ENCODE measurements at regions not wholly inside any gene's neighbourhood (a gene's known extent, or its start where the extent isn't known, plus 50 kb on each side); places are given as distances from the start of the nearest gene placed in this dataset.

- peaks cover 0 to 2% (median 0%) of the 10 kb centered on the region in 9 donors for H3K4me1 ChIP-seq
- no peaks in the 10 kb centered on the region for H3K36me3 ChIP-seq
- no peaks in the 10 kb centered on the region for H3K27me3 ChIP-seq
- ATAC-seq (no peak), DNase-seq (no peak)
- no peak for TF ChIP-seq CTCF (IDR thresholded peaks at IDR 0.05)
- 92 to 95% methylated on average over 2 of the region's 2 CpGs for WGBS, 2 donors
- no peak overlapping the region for H3K27ac ChIP-seq
- peaks cover 0 to 5% (median 0%) of the 10 kb centered on the region in 11 donors for H3K9me3 ChIP-seq
- intact Hi-C loops (cut with DNase I), result loop anchor here in 1 of 10 donors (10.0 kb wide), 1 partner anchor 125 kb away; the partner anchor contains the start of gene JAG1
- no peak overlapping the region for H3K4me3 ChIP-seq
Measured at GRCh38 chr20:10799735-10800134, 125.9 kb upstream of the JAG1 start.

DNA sequence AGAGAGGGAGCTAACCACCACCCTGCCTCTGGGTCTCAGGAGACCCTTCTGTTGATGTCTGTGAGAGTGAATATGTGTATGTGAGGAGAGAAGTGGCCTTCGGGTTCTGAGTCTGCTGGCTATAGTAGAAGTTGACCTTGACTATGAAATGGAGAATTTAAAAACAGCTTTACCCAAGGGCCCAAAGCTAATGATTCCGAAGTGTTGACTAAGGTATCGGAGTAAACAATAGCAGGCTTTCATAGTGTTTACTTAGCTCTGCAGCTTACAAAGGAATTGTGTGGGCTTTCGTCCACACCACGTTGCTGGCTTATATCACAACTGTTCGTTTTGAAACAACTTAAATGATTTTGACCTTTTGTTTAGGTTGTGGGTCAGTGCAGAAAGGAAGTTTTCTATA, 126.5 kb upstream of the JAG1 start:
- Histone ChIP-seq H3K4me1 (peaks cover 0 to 8% (median 0%) of the 10 kb centered on the region in 9 donors), H3K27ac (no peak overlapping the region), H3K27me3 (no peaks in the 10 kb centered on the region), H3K36me3 (no peaks in the 10 kb centered on the region), H3K4me3 (no peak overlapping the region), H3K9me3 (peaks cover 0 to 5% (median 0%) of the 10 kb centered on the region in 11 donors)
- 85 to 94% methylated on average over 6 of the region's 6 CpGs for WGBS, 2 donors
- no peak for TF ChIP-seq CTCF (IDR thresholded peaks at IDR 0.05)
- intact Hi-C loops (cut with DNase I), result loop anchor here in 1 of 10 donors (10.0 kb wide), 1 partner anchor 125 kb away; the partner anchor contains the start of gene JAG1
- no peak for DNase-seq
- no peak for ATAC-seq

GRCh38 chr20:10802236-10802635, 128.4 kb upstream of the JAG1 start:
- no peak for DNase-seq
- H3K36me3 ChIP-seq, result no peaks in the 10 kb centered on the region
- ATAC-seq, result no peak
- H3K27ac ChIP-seq, result no peak overlapping the region
- no peak for TF ChIP-seq CTCF (IDR thresholded peaks at IDR 0.05)
- 76% methylated on average over 3 of the region's 3 CpGs for WGBS, 2 donors
- peaks cover 0 to 5% (median 0%) of the 10 kb centered on the region in 11 donors for H3K9me3 ChIP-seq
- intact Hi-C loops (cut with DNase I), result loop anchor here in 1 of 10 donors (10.0 kb wide), 1 partner anchor 127 kb away; the partner anchor contains the start of gene JAG1
- no peak overlapping the region for H3K4me3 ChIP-seq
- no peaks in the 10 kb centered on the region for H3K27me3 ChIP-seq
- H3K4me1 ChIP-seq, result peaks cover 0 to 27% (median 18%) of the 10 kb centered on the region in 9 donors

GRCh38 chr20:10805764-10806163, 132.0 kb upstream of the JAG1 start:
- ATAC-seq, result peak in 6 of 8 donors; percentile 31 to 83 (median 65)
- peak overlapping the region; percentile 20 to 81 (median 50) for H3K27ac ChIP-seq

More at GRCh38 chr20:10805764-10806163, 132.0 kb upstream of the JAG1 start:
- Histone ChIP-seq H3K4me3 (no peak overlapping the region), H3K9me3 (no peaks in the 10 kb centered on the region), H3K36me3 (no peaks in the 10 kb centered on the region), H3K4me1 (peaks cover 0 to 27% (median 18%) of the 10 kb centered on the region in 9 donors), H3K27me3 (no peaks in the 10 kb centered on the region)
- TF ChIP-seq CTCF (IDR thresholded peaks at IDR 0.05), result no peak
- intact Hi-C loops (cut with DNase I), result loop anchor here in 3 of 10 donors (2.0 to 10.0 kb wide), 3 partner anchors 51 to 131 kb away; partner anchors contain the start of gene JAG1 (in 1 of the 3)
- DNase-seq, result peak in 1 of 2 donors; percentile 17
- 49 to 56% methylated on average over 7 of the region's 7 CpGs for WGBS, 2 donors
